Fibroblast of pulmonary artery (primary cell): ENCODE measurements at regions not wholly inside any gene's neighbourhood (a gene's known extent, or its start where the extent isn't known, plus 50 kb on each side); places are given as distances from the start of the nearest gene placed in this dataset.

ENCODE experiments used
- DNase-seq: peaks from one replicate; pipeline ENCODE4 v3.0.0-alpha.2; 2010; ENCODE audit warnings: low read depth
- H3K4me3 ChIP-seq: replicated peaks from 2 replicates; pipeline ENCODE4 v1.5.1; 2011; ENCODE audit warnings: low read depth, mild to moderate bottlenecking, control low read depth, low read length, moderate library complexity
- TF ChIP-seq, protein P1 (sequence below): IDR thresholded peaks from 2 replicates; pipeline ENCODE4 v1.5.1; 2011; ENCODE audit warnings: mild to moderate bottlenecking, control low read depth, low read length, inconsistent platforms; ENCODE audit errors: missing control alignments

DNA sequence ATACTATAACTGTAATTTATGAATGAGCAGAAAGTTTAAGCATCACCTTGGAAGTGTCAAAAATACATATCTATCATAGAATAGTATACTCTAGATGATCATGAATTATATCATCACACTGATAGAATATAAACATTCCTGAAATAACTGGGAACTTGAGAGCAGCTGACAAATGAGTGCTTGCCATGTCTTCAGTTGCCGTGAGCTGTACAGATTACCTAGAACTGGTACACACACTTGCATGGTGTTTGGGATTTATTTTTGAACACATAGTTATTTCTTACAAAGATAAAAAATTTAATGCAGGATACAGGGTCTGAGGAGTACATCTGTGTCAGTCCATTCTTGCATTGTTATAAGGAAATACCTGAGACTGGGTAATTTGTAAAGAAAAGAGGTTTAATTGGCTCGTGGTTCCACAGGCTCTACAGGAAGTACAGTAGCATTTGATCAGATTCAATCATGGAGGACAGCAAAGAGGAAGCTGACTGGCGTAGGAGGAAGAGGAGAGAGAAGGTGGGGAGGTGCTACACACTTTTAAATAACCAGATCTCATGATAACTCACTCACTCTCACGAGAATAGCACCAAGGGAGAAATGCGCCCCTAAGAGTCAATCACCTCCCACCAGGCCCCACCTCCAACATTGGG lies 60.4 kb upstream of the MBNL2 start:
- DNase-seq, result no peak
- TF ChIP-seq, protein P1, sequence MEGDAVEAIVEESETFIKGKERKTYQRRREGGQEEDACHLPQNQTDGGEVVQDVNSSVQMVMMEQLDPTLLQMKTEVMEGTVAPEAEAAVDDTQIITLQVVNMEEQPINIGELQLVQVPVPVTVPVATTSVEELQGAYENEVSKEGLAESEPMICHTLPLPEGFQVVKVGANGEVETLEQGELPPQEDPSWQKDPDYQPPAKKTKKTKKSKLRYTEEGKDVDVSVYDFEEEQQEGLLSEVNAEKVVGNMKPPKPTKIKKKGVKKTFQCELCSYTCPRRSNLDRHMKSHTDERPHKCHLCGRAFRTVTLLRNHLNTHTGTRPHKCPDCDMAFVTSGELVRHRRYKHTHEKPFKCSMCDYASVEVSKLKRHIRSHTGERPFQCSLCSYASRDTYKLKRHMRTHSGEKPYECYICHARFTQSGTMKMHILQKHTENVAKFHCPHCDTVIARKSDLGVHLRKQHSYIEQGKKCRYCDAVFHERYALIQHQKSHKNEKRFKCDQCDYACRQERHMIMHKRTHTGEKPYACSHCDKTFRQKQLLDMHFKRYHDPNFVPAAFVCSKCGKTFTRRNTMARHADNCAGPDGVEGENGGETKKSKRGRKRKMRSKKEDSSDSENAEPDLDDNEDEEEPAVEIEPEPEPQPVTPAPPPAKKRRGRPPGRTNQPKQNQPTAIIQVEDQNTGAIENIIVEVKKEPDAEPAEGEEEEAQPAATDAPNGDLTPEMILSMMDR, result no peak
- no peak overlapping the region for H3K4me3 ChIP-seq

DNA sequence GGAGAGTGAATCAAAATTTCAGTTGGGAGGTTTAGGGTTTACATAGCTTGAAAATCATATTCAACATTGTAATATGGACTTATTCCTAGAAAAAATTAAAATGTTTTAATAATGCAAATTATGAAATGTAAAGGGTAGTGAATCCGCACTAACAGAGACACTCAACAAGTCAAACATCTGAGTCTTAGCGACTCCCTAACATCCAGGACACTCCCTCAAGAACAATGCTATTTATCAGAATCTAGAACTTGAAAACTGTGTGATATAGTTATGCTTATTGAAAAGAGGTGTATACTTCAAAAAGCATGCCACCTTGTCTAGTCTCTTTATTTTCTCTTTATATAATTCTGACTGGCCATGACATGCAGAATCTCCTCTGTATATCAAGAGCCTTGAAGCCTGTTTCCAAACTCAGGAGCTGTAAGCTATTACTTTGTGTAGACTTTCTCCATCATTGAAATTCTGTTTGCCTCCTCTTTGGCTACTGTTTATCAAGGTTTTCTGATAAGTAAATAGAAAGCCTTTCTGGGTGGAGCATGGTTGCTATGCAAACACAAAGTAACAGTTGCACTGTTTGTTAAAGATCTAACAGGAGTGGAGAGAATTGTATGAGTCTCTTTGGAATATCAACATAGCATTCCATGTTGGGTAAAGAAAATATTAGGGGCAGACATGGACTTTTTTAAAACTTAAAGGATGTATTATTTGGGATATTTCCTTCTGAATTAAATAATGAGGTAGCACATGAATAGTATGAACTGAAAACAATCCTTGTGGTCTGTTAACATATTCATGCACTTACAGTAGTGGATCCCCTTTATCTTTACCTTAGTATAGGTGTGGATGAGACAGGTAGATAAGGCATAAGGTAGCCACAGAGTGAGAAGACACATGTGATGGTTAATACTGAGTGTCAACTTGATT lies 56.4 kb upstream of the MBNL2 start:
- H3K4me3 ChIP-seq, result no peak overlapping the region
- TF ChIP-seq, protein P1, result no peak
- no peak for DNase-seq

DNA sequence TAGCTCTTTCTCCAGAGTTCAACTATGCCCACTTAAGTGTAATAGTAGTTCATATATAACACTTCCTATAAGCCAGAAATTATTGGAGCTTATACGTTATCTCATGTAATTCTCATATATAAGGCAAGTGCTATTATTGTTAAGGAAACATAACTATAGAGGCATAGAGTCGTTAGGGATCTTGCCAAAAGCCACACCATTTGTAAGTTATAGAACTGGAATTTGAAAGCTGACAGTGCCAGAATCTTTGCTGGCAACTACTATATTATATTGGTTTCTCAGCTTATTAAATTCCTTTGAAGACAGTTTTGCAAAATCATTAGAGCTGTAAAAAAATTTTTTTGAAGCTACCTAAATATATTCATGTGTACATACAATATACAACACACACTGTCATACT lies 51.0 kb upstream of the MBNL2 start:
- TF ChIP-seq, protein P1, result no peak
- DNase-seq, result no peak
- H3K4me3 ChIP-seq, result no peak overlapping the region
